Cardiac muscle cell (in vitro differentiated cells and primary cell): ENCODE measurements at regions not wholly inside any gene's neighbourhood (a gene's known extent, or its start where the extent isn't known, plus 50 kb on each side); places are given as distances from the start of the nearest gene placed in this dataset.
"Not testable (repeated sequence)": the region's sequence is repeated elsewhere in the genome, so short reads cannot be mapped to it uniquely, and the experiment has no call there.

Experiments
- DNase-seq, 2 donors: peaks; one replicate each; pipeline versions ENCODE4 v3.0.0 to v3.0.0-alpha.2; 2010 to 2017; ENCODE audit warnings: low read depth in 1 of 2, low spot score in 1 of 2
- H3K27ac ChIP-seq: fragments of 200-600 bp; sonication (generic); 2 replicates; pipeline ENCODE4 v1.5.1; 2016
- H3K27me3 ChIP-seq: fragments of 200-600 bp; sonication (generic); 2 replicates; pipeline ENCODE4 v1.6.0; 2016; ENCODE audit warnings: control low read depth
- H3K36me3 ChIP-seq: fragments of 200-600 bp; sonication (generic); 2 replicates; pipeline ENCODE4 v1.5.1; 2016; ENCODE audit warnings: control low read depth
- H3K4me1 ChIP-seq: fragments of 200-600 bp; sonication (generic); 2 replicates; pipeline ENCODE4 v1.8.1; 2017; ENCODE audit warnings: low read depth, mild to moderate bottlenecking, mixed run types
- H3K4me3 ChIP-seq: fragments of 200-600 bp; sonication (generic); 2 replicates; pipeline ENCODE4 v1.5.1; 2016; ENCODE audit warnings: mild to moderate bottlenecking
- H3K9me3 ChIP-seq: fragments of 200-600 bp; sonication (generic); 2 replicates; pipeline ENCODE4 v1.5.1; 2017; ENCODE audit warnings: low read depth, mild to moderate bottlenecking, control low read depth
- CTCF ChIP-seq: IDR thresholded peaks from 2 replicates; pipeline ENCODE4 v1.5.1; 2012; ENCODE audit warnings: low read depth, mild to moderate bottlenecking, low read length

GRCh38 chr5:67728326-67728890 is 487.1 kb upstream of the PIK3R1 start:
- TF ChIP-seq CTCF: no peak
- H3K27me3 ChIP-seq: no peaks in the 10 kb centered on the region

GRCh38 chr5:67725604-67726003 is 490.0 kb upstream of the PIK3R1 start:
- no peak for TF ChIP-seq CTCF
- Histone ChIP-seq H3K9me3 (no peaks in the 10 kb centered on the region), H3K36me3 (no peaks in the 10 kb centered on the region), H3K4me3 (no peak overlapping the region), H3K4me1 (peaks cover 1% of the 10 kb centered on the region), H3K27me3 (no peaks in the 10 kb centered on the region), H3K27ac (no peak overlapping the region)
- DNase-seq: peak in 1 of 2 donors; percentile 5

More at GRCh38 chr5:67728326-67728890, 487.1 kb upstream of the PIK3R1 start:
- DNase-seq: no peak
- H3K36me3 ChIP-seq: no peaks in the 10 kb centered on the region
- H3K4me3 ChIP-seq: no peak overlapping the region
- H3K27ac ChIP-seq: no peak overlapping the region
- no peaks in the 10 kb centered on the region for H3K9me3 ChIP-seq
- H3K4me1 ChIP-seq: peaks cover 7% of the 10 kb centered on the region

GRCh38 chr5:67724412-67725135 is 491.0 kb upstream of the PIK3R1 start:
- DNase-seq: no peak
- Histone ChIP-seq H3K27ac (no peak overlapping the region), H3K4me3 (no peak overlapping the region), H3K36me3 (no peaks in the 10 kb centered on the region), H3K27me3 (no peaks in the 10 kb centered on the region), H3K9me3 (no peaks in the 10 kb centered on the region), H3K4me1 (no peaks in the 10 kb centered on the region)
- no peak for TF ChIP-seq CTCF

DNA sequence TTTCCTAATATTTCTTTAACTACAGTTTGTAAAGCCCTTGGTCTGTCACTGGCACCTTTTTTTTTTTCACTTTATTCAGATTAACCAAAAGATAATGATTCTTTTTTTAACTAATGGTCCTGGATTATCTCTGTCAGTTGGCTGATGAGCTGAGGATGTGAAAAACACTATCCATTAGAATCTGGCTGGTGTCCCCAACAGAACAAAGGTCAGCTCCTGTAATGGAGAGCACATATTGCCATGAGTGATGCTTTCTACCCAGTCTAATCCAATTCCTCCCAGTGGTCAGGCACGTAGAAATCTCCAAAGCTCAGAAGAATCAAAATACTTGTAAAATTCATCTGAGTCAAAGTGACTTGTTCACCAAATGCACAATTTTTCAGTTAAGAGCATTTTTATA is 491.7 kb upstream of the PIK3R1 start:
- Histone ChIP-seq H3K27ac (no peak overlapping the region), H3K4me1 (no peaks in the 10 kb centered on the region), H3K4me3 (no peak overlapping the region), H3K27me3 (no peaks in the 10 kb centered on the region), H3K9me3 (no peaks in the 10 kb centered on the region), H3K36me3 (no peaks in the 10 kb centered on the region)
- TF ChIP-seq CTCF: no peak
- DNase-seq: no peak

DNA sequence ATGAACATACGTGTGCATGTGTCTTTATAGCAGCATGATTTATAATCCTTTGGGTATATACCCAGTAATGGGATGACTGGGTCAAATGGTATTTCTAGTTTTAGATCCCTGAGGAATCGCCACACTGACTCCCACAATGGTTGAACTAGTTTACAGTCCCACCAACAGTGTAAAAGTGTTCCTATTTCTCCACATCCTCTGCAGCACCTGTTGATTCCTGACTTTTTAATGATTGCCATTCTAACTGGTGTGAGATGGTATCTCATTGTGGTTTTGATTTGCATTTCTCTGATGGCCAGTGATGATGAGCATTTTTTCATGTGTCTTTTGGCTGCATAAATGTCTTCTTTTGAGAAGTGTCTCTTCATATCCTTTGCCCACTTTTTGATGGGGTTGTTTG is 493.0 kb upstream of the PIK3R1 start:
- H3K4me1 ChIP-seq, H3K9me3 ChIP-seq, H3K36me3 ChIP-seq, DNase-seq, H3K4me3 ChIP-seq, H3K27ac ChIP-seq, H3K27me3 ChIP-seq: not testable (repeated sequence)

- DNase-seq: no peak
Observed at GRCh38 chr5:67720162-67720772, 495.3 kb upstream of the PIK3R1 start.

More at GRCh38 chr5:67720162-67720772, 495.3 kb upstream of the PIK3R1 start:
- no peak for TF ChIP-seq CTCF
- no peak overlapping the region for H3K27ac ChIP-seq
- H3K9me3 ChIP-seq: no peaks in the 10 kb centered on the region
- H3K4me3 ChIP-seq: no peak overlapping the region
- no peaks in the 10 kb centered on the region for H3K36me3 ChIP-seq
- H3K4me1 ChIP-seq: no peaks in the 10 kb centered on the region
- H3K27me3 ChIP-seq: no peaks in the 10 kb centered on the region
